ENCODE measurements at regions not wholly inside any gene's neighbourhood (a gene's known extent, or its start where the extent isn't known, plus 50 kb on each side); places are given as distances from the start of the nearest gene placed in this dataset.

DNA sequence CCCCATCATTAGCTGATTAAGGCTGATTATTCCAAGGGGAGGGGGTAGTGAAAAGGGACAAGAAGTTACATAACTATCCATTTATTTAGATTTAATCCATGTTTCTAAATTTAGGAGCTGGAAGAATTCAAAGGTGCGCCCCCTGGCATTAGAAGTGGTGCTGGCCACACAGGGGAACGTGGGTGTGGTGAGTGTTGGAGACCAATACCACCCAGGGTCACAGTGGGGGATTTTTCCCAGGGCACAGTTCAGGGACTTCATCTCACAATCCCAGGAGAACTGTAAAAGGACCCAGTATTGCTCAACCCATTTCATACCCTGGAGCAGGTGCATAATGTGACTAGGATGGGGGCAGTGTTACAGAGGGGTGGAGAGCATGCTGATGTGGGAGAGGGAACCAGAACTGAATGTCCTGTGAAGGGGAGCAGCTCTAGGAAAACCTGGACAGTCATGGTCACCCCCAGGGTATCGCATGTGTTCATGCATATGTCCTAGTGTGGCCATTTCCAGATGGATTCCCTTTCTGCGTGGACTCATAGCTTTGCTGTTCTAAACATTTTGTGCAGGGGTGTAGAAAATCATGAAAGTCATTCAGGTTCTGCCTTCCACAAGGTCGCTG lies 110.3 kb downstream of the LSM3 start:
- no peaks in the 10 kb centered on the region for H3K27me3 ChIP-seq
- H3K4me3 ChIP-seq: no peak overlapping the region
- H3K36me3 ChIP-seq: no peaks in the 10 kb centered on the region
- H3K4me1 ChIP-seq: peaks cover 50% of the 10 kb centered on the region
- DNase-seq: peak in 1 of 2 experiments; percentile 49
- H3K9me3 ChIP-seq (replicated peaks): no peaks in the 10 kb centered on the region
- peak overlapping the region; percentile 69 for H3K27ac ChIP-seq

GRCh38 chr3:14289590-14290461 lies 111.2 kb downstream of the LSM3 start:
- peak; percentile 80 to 94 for DNase-seq
- H3K27me3 ChIP-seq: no peaks in the 10 kb centered on the region
- H3K9me3 ChIP-seq (replicated peaks): no peaks in the 10 kb centered on the region
- H3K27ac ChIP-seq: peak overlapping the region; percentile 69
- H3K4me3 ChIP-seq: no peak overlapping the region
- no peaks in the 10 kb centered on the region for H3K36me3 ChIP-seq
- H3K4me1 ChIP-seq: peaks cover 50% of the 10 kb centered on the region

GRCh38 chr3:14290631-14291385 lies 111.6 kb upstream of the SLC6A6 start:
- H3K4me1 ChIP-seq: peaks cover 40% of the 10 kb centered on the region
- H3K9me3 ChIP-seq (replicated peaks): no peaks in the 10 kb centered on the region
- no peak overlapping the region for H3K4me3 ChIP-seq
- no peak for DNase-seq
- H3K36me3 ChIP-seq: no peaks in the 10 kb centered on the region
- no peaks in the 10 kb centered on the region for H3K27me3 ChIP-seq
- H3K27ac ChIP-seq: peak overlapping the region; percentile 69; the same call in 1 of the 2 replicates

GRCh38 chr3:14295037-14295436 lies 107.4 kb upstream of the SLC6A6 start:
- Histone ChIP-seq H3K9me3 (replicated peaks) (no peaks in the 10 kb centered on the region), H3K27me3 (no peaks in the 10 kb centered on the region), H3K4me3 (no peak overlapping the region), H3K36me3 (no peaks in the 10 kb centered on the region), H3K27ac (no peak overlapping the region), H3K4me1 (peaks cover 8% of the 10 kb centered on the region)
- DNase-seq: no peak

GRCh38 chr3:14295801-14296200 lies 106.6 kb upstream of the SLC6A6 start:
- no peak for DNase-seq
- Histone ChIP-seq H3K27ac (no peak overlapping the region), H3K9me3 (replicated peaks) (no peaks in the 10 kb centered on the region), H3K27me3 (no peaks in the 10 kb centered on the region; the same call in 1 of the 2 replicates), H3K4me3 (no peak overlapping the region), H3K4me1 (peaks cover under 1% of the 10 kb centered on the region; the same call in 1 of the 2 replicates), H3K36me3 (no peaks in the 10 kb centered on the region)

DNA sequence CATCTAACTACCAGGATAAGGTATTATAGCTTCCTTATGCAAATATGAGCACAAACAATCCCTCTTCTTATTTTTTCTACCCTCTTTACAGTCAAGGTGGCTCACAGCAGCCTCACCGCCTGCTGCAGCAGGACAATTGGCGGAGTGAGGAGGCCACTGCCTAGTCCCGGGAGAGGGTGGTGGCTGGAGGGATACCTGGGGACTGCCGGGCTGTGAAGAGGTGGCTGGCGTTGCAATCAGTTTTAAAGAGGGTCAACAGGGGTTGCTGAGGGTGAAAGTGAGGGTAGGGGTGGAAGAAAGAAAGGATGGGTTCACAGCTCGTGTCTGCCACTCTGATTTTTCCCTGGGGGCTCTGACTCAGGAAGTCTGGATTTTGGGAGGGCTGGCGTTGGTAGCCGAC lies 105.1 kb upstream of the SLC6A6 start:
- Histone ChIP-seq H3K9me3 (replicated peaks) (no peaks in the 10 kb centered on the region), H3K36me3 (no peaks in the 10 kb centered on the region), H3K27ac (no peak overlapping the region), H3K4me1 (peaks cover 4% of the 10 kb centered on the region; the same call in 1 of the 2 replicates), H3K27me3 (peaks cover 9% of the 10 kb centered on the region; the same call in 1 of the 2 replicates), H3K4me3 (no peak overlapping the region)
- no peak for DNase-seq

DNA sequence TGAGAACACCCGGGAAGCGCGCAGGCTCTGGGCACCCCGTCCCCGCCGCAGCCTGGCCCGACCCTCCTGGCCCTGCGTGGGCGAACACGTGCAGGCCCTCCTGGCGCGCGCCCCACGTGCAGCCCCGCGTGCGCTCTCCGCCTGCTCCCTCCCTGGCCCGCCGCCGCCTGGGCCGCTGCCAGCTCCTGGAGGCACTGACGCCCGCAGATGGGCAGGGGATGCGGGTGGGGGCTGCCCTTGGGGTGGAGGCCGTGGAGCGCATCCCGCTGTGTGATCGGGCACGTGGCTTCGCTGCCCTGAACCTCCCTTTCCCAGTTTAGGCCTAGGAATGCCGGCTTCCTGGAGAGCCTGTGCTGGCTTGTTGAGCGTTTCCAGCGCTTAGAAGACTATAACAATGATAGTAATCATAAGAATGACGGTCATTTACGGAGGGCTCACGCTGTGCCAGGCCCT lies 104.6 kb upstream of the SLC6A6 start:
- no peak for DNase-seq

GRCh38 chr3:14298442-14298841 lies 104.0 kb upstream of the SLC6A6 start:
- Histone ChIP-seq H3K4me3 (no peak overlapping the region), H3K36me3 (no peaks in the 10 kb centered on the region), H3K9me3 (replicated peaks) (no peaks in the 10 kb centered on the region), H3K27me3 (peaks cover 12% of the 10 kb centered on the region; the same call in 1 of the 2 replicates), H3K27ac (no peak overlapping the region), H3K4me1 (peaks cover 8% of the 10 kb centered on the region; the same call in 1 of the 2 replicates)
- no peak for DNase-seq

More for the DNA sequence above, 104.6 kb upstream of the SLC6A6 start:
- no peaks in the 10 kb centered on the region for H3K36me3 ChIP-seq
- no peak overlapping the region for H3K4me3 ChIP-seq
- H3K27me3 ChIP-seq: peaks cover 12% of the 10 kb centered on the region; the same call in 1 of the 2 replicates
- no peak overlapping the region for H3K27ac ChIP-seq
- peaks cover 4% of the 10 kb centered on the region; the same call in 1 of the 2 replicates for H3K4me1 ChIP-seq
- H3K9me3 ChIP-seq (replicated peaks): no peaks in the 10 kb centered on the region

GRCh38 chr3:14298991-14299555 lies 103.3 kb upstream of the SLC6A6 start:
- Histone ChIP-seq H3K27ac (no peak overlapping the region), H3K4me3 (no peak overlapping the region)

GRCh38 chr3:14299767-14300166 lies 102.6 kb upstream of the SLC6A6 start:
- Histone ChIP-seq H3K4me3 (no peak overlapping the region), H3K36me3 (no peaks in the 10 kb centered on the region), H3K4me1 (peaks cover 14% of the 10 kb centered on the region; the same call in 1 of the 2 replicates), H3K9me3 (replicated peaks) (no peaks in the 10 kb centered on the region), H3K27me3 (peaks cover 12% of the 10 kb centered on the region; the same call in 1 of the 2 replicates), H3K27ac (no peak overlapping the region)
- no peak for DNase-seq

More at GRCh38 chr3:14298991-14299555, 103.3 kb upstream of the SLC6A6 start:
- Histone ChIP-seq H3K4me1 (peaks cover 14% of the 10 kb centered on the region; the same call in 1 of the 2 replicates), H3K9me3 (replicated peaks) (no peaks in the 10 kb centered on the region), H3K36me3 (no peaks in the 10 kb centered on the region), H3K27me3 (peaks cover 12% of the 10 kb centered on the region; the same call in 1 of the 2 replicates)
- DNase-seq: no peak

DNA sequence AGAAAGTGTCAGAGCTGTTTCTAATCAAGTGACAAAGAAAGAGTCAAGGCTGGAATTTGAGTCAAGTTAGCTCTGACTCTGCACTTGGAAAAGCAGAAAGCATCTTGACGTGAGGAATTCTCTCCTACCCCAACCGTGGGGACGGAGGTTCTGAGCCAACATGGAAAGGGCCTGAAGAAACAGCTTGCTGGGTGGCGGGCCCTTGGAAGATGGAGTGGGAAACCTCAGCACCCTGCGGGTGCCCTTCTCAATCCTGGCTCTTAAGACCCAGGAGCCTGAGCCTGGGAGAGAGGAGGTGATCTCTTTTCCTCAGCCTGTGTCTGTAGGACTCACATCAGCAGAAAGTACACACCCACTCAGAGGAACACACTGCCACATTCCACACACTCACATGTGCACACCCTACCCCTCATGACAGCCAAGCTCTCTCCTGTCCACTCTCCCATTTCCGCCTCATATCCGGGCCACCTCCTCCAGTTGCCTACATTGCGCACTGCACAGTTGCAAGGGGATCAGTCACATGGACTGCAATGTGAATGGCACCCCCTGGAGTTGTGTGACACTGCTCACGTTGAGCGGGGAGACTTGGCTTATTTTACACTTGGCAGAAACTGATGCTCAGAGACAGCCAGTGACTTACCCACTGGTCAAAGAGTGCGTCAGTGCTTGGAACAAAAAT lies 101.5 kb upstream of the SLC6A6 start:
- H3K27me3 ChIP-seq: peaks cover 12% of the 10 kb centered on the region; the same call in 1 of the 2 replicates
- no peak for DNase-seq

GRCh38 chr3:14301558-14301957 lies 100.8 kb upstream of the SLC6A6 start:
- H3K36me3 ChIP-seq: no peaks in the 10 kb centered on the region
- H3K4me3 ChIP-seq: no peak overlapping the region
- no peak overlapping the region for H3K27ac ChIP-seq
- no peaks in the 10 kb centered on the region for H3K9me3 ChIP-seq (replicated peaks)
- H3K27me3 ChIP-seq: peaks cover 12% of the 10 kb centered on the region; the same call in 1 of the 2 replicates
- H3K4me1 ChIP-seq: peaks cover 14% of the 10 kb centered on the region; the same call in 1 of the 2 replicates
- no peak for DNase-seq

More for the DNA sequence above, 101.5 kb upstream of the SLC6A6 start:
- H3K4me3 ChIP-seq: no peak overlapping the region
- no peaks in the 10 kb centered on the region for H3K9me3 ChIP-seq (replicated peaks)
- no peaks in the 10 kb centered on the region for H3K36me3 ChIP-seq
- peaks cover 14% of the 10 kb centered on the region; the same call in 1 of the 2 replicates for H3K4me1 ChIP-seq
- no peak overlapping the region for H3K27ac ChIP-seq

DNA sequence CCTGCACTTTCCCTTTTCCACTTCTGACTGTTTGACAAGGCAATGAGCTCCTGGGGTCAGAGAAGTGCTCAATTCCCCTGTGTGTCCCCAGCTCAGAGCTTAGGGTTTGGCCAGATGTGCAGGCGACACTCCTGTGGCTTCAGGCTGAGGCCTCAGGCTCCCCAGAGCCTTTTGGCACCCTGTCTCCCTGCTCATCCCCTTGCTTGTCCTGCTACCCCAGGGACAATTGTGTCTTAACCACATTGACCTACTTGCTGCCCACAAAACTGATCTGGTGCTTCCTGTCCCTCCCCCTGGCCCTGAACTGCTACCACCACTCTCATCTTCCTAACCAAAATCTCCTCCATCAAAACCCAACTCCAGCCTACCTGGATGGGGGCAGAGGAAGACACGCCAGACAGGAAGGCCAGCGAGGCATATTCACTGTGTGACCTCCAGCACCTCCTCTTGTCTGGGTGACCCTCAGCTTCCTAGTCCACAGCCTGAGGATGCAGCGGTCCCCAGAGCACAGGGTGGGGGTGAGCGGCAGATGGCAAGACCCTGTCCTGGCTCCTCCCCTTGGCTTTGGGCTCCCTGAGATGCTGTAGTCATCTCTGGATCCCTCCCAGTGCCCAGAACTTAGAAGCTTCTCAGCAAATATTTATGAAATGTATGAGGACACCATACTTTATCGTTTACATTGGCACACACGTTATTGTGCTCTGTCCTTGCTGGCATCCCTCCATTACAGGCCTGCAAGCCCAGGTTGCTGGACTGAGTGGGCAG lies 98.9 kb upstream of the SLC6A6 start:
- peaks cover 12% of the 10 kb centered on the region; the same call in 1 of the 2 replicates for H3K27me3 ChIP-seq
- H3K4me3 ChIP-seq: no peak overlapping the region
- no peaks in the 10 kb centered on the region for H3K36me3 ChIP-seq
- DNase-seq: no peak
- H3K9me3 ChIP-seq (replicated peaks): no peaks in the 10 kb centered on the region
- peaks cover 14% of the 10 kb centered on the region; the same call in 1 of the 2 replicates for H3K4me1 ChIP-seq
- no peak overlapping the region for H3K27ac ChIP-seq
